K562 (cell line): ENCODE measurements at regions not wholly inside any gene's neighbourhood (a gene's known extent, or its start where the extent isn't known, plus 50 kb on each side); places are given as distances from the start of the nearest gene placed in this dataset.

Source experiments
- ATAC-seq: fragments of 200-7000 bp; cut with Tn5 transposase; 3 replicates; pipeline ENCODE4 v1.9.1; 2020; ENCODE audit warnings: moderate library complexity
- BruUV-seq: library from RNA; stranded (reverse); fragments of 400-500 nt; replicated peaks from 2 replicates; lab custom pipeline; 2021; lab: Mats Ljungman, UMichigan
- CTCF ChIA-PET: fragments of 300-600 bp; formaldehyde crosslinking; extraction: SDS; loops from one replicate; lab custom pipeline; 2021; ENCODE audit warnings: low intra/inter-chr PET ratio; lab: Yijun Ruan, JAX
- POLR2A ChIA-PET: fragments of 300-600, 350-650 bp; sonication (Branson Sonifier 250); formaldehyde crosslinking; extraction: SDS; loops from one replicate; lab custom pipeline; 2021; ENCODE audit warnings: antibody characterized with exemption, inconsistent platforms; lab: Yijun Ruan, JAX
- DNase-seq, 4 experiments: peaks; one replicate each; pipeline versions ENCODE4 v3.0.0 to v3.0.0-alpha.2; 2011 to 2018; ENCODE audit warnings: low spot score in 3 of 4, mixed read lengths in 3 of 4; ENCODE audit errors: extremely low read depth in 1 of 4
- FAIRE-seq: peaks from 2 replicates; lab custom pipeline; 2011; peaks lifted over from hg19 to GRCh38; lab: Jason Lieb, UNC
- H2AFZ ChIP-seq: 2 replicates; pipeline ENCODE4 v1.6.0; 2011; ENCODE audit warnings: low read depth, low read length, control low read depth, inconsistent platforms
- H3K27ac ChIP-seq: fragments of 200-600 bp; 3 replicates; pipeline ENCODE4 v1.8.0; 2011; ENCODE audit warnings: low read depth, mild to moderate bottlenecking, control low read depth, inconsistent platforms, low read length, moderate library complexity, mixed read lengths; ENCODE audit errors: extremely low read depth
- H3K27me3 ChIP-seq, 2 experiments: fragments of 300-600 bp in 1 of 2; 2 replicates in 1 of 2; 3 replicates in 1 of 2; pipeline versions ENCODE4 v1.6.0 to v1.8.0; 2011; ENCODE audit warnings: inconsistent platforms in 2 of 2, low read length in 2 of 2, mild to moderate bottlenecking in 1 of 2, mixed read lengths in 1 of 2, moderate library complexity in 1 of 2; ENCODE audit not compliant: control insufficient read depth in 2 of 2, insufficient read depth in 2 of 2
- H3K36me3 ChIP-seq: fragments of 300-600 bp; 3 replicates; pipeline ENCODE4 v1.8.0; 2011; ENCODE audit warnings: mild to moderate bottlenecking, low read length, inconsistent platforms; ENCODE audit not compliant: control insufficient read depth, insufficient read depth
- H3K4me1 ChIP-seq, 2 experiments: fragments of 200-600 bp in 1 of 2; replicated peaks in 1 of 2; 2 replicates in 1 of 2; 3 replicates in 1 of 2; pipeline versions ENCODE4 v1.5.1 to v1.8.0; 2011; ENCODE audit warnings: inconsistent platforms in 2 of 2, low read length in 2 of 2, mild to moderate bottlenecking in 1 of 2, mixed read lengths in 1 of 2, moderate library complexity in 1 of 2; ENCODE audit not compliant: control insufficient read depth in 2 of 2, insufficient read depth in 2 of 2
- H3K4me2 ChIP-seq: 2 replicates; pipeline ENCODE4 v1.6.1; 2011; ENCODE audit warnings: low read length, control low read depth, inconsistent platforms, mixed read lengths; ENCODE audit not compliant: insufficient read depth
- H3K4me3 ChIP-seq: fragments of 200-600 bp; sonication (generic), shearing (Covaris generic); 2 replicates; pipeline ENCODE4 v1.5.1; 2016; ENCODE audit warnings: control low read depth, inconsistent platforms
- H3K79me2 ChIP-seq: fragments of 200-600 bp; 3 replicates; pipeline ENCODE4 v1.8.0; 2011; ENCODE audit warnings: low read length, inconsistent platforms; ENCODE audit not compliant: control insufficient read depth, insufficient read depth
- H3K9ac ChIP-seq, 2 experiments: 2 replicates each; pipeline versions ENCODE4 v1.6.0 to v1.6.1; 2011; ENCODE audit warnings: low read depth in 2 of 2, low read length in 2 of 2, control low read depth in 1 of 2, inconsistent platforms in 1 of 2, mild to moderate bottlenecking in 1 of 2, mixed read lengths in 1 of 2; ENCODE audit not compliant: insufficient read depth in 1 of 2
- H3K9me1 ChIP-seq: one replicate; pipeline ENCODE4 v1.6.0; 2011; ENCODE audit warnings: inconsistent platforms, mild to moderate bottlenecking, low read length, moderate library complexity; ENCODE audit not compliant: control insufficient read depth, insufficient read depth
- H3K9me3 ChIP-seq: replicated peaks from 2 replicates; pipeline ENCODE4 v1.5.1; 2011; ENCODE audit warnings: low read depth, low read length, inconsistent platforms; ENCODE audit not compliant: control insufficient read depth, insufficient read depth
- H4K20me1 ChIP-seq: replicated peaks from 2 replicates; pipeline ENCODE4 v1.6.1; 2011; ENCODE audit warnings: low read length, inconsistent platforms, mixed read lengths; ENCODE audit not compliant: control insufficient read depth, insufficient read depth
- BRCA1 ChIP-seq, 2 experiments: fragments of 450-650 bp in 1 of 2; sonication (generic) in 1 of 2; formaldehyde crosslinking in 1 of 2; IDR thresholded peaks; 2 replicates each; pipeline versions ENCODE4 v1.5.0 to v1.6.1; 2017 to 2020; ENCODE audit warnings: mild to moderate bottlenecking in 1 of 2, missing genetic modification reagents in 1 of 2
- CREB5 ChIP-seq: fragments of 250-450 bp; sonication (Bioruptor Pico); IDR thresholded peaks from 2 replicates; pipeline ENCODE4 v1.5.0; 2020; ENCODE audit warnings: mild to moderate bottlenecking
- MAFG ChIP-seq: fragments of 450-650 bp; conservative IDR thresholded peaks from 2 replicates; pipeline ENCODE4 v1.6.1; 2016; ENCODE audit warnings: missing genetic modification characterization, missing compliant biosample characterization
- POLR3A ChIP-seq: IDR thresholded peaks from 2 replicates; pipeline ENCODE4 v1.6.1; 2011; ENCODE audit warnings: borderline replicate concordance, mild to moderate bottlenecking, moderate library complexity; ENCODE audit not compliant: insufficient read length, insufficient read depth; ENCODE audit errors: extremely low read depth
- SMARCA4 ChIP-seq: fragments of 450-650 bp; IDR thresholded peaks from 2 replicates; pipeline ENCODE4 v1.6.1; 2016
- TARDBP ChIP-seq: fragments of 450-650 bp; IDR thresholded peaks from 2 replicates; pipeline ENCODE4 v1.6.1; 2016
- XRCC4 ChIP-seq: IDR thresholded peaks from one replicate; pipeline ENCODE4 v1.6.1; 2011; ENCODE audit not compliant: insufficient read depth, insufficient read length; ENCODE audit errors: extremely low read depth
- ZC3H8 ChIP-seq: fragments of 450-650 bp; IDR thresholded peaks from 2 replicates; pipeline ENCODE4 v1.6.1; 2017
- ZNF143 ChIP-seq: sonication (generic); formaldehyde crosslinking; IDR thresholded peaks from 2 replicates; pipeline ENCODE4 v1.9.0; 2022; ENCODE audit warnings: mild to moderate bottlenecking, missing genetic modification reagents
- ZNF184 ChIP-seq: sonication (generic); formaldehyde crosslinking; IDR thresholded peaks from 2 replicates; pipeline ENCODE4 v1.5.0; 2020; ENCODE audit warnings: missing genetic modification reagents
- ZNF274 ChIP-seq: IDR thresholded peaks from 2 replicates; pipeline ENCODE4 v1.6.1; 2011; ENCODE audit warnings: low read depth, mild to moderate bottlenecking, low read length, moderate library complexity, borderline replicate concordance
- ZNF444 ChIP-seq: fragments of 250-450 bp; sonication (Bioruptor Pico); IDR thresholded peaks from 2 replicates; pipeline ENCODE4 v1.4.0; 2020; ENCODE audit warnings: mild to moderate bottlenecking, moderate library complexity
- ZNF586 ChIP-seq: fragments of 450-650 bp; formaldehyde crosslinking; conservative IDR thresholded peaks from 2 replicates; pipeline ENCODE4 v1.4.0; 2020; ENCODE audit warnings: mild to moderate bottlenecking, moderate library complexity
- ZNF695 ChIP-seq: fragments of 450-650 bp; formaldehyde crosslinking; IDR thresholded peaks from 2 replicates; pipeline ENCODE4 v1.4.0; 2020; ENCODE audit warnings: mild to moderate bottlenecking, moderate library complexity
- WGBS: fragments of 100-300 bp; shearing (Covaris generic); methylation state at CpG from one replicate; pipeline ENCODE4 v1.1.6; 2016; ENCODE audit warnings: low coverage, mixed read lengths; ENCODE audit not compliant: insufficient coverage; ENCODE audit errors: missing lambda C conversion rate; 5-methylcytosine and 5-hydroxymethylcytosine counted together
- in situ Hi-C: fragments of 300-500 bp; cut with MboI; formaldehyde crosslinking; loops from 4 replicates; pipeline ENCODE4 v1.15.0; 2018; ENCODE audit warnings: inconsistent platforms, mixed read lengths
- intact Hi-C: fragments of 100-400 bp; cut with micrococcal nuclease; formaldehyde crosslinking; loops from 2 replicates; pipeline ENCODE4 v1.14.2; 2022
- TF ChIP-seq, protein P1 (sequence below), 2 experiments: fragments of 450-650 bp in 1 of 2; sonication (generic) in 1 of 2; formaldehyde crosslinking; conservative IDR thresholded peaks; 2 replicates each; pipeline versions ENCODE4 v1.4.0 to v1.8.1; 2020 to 2022; ENCODE audit warnings: mild to moderate bottlenecking in 1 of 2, missing genetic modification reagents in 1 of 2
- TF ChIP-seq, protein P2 (sequence below): conservative IDR thresholded peaks from 2 replicates; pipeline ENCODE4 v1.6.1; 2011; ENCODE audit warnings: low read depth, mild to moderate bottlenecking, low read length; ENCODE audit not compliant: control insufficient read depth
- TF ChIP-seq, protein P3 (sequence below): fragments of 250-450 bp; sonication (Bioruptor Pico); IDR thresholded peaks from 2 replicates; pipeline ENCODE4 v1.8.0; 2021; ENCODE audit warnings: borderline replicate concordance, mild to moderate bottlenecking, moderate library complexity; ENCODE audit not compliant: poor library complexity, severe bottlenecking

DNA sequence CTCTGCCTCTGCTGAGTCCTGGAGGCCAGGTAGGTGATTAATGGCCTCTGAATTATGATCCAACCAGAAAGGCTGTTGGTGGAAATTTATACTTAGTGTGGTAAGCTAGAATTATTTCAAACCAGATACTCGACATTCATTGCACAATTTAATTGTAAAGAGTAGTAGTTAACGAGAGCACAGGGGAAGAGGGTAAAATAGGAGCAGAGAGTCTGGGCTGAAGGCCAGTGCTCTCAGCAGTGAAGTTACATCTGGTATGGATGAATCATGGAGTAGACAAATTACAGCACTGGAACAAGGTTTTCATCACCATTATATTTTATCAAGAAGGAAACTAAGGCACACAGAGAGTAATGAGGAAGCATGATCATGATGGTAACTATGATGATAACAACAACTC, 92.5 kb downstream of the TLR4 start (continued):
- no peak for TF ChIP-seq CREB5 (CRISPR knock-in tag)
- no peak for TF ChIP-seq XRCC4
- no peak for TF ChIP-seq ZNF586
- TF ChIP-seq, protein P1, sequence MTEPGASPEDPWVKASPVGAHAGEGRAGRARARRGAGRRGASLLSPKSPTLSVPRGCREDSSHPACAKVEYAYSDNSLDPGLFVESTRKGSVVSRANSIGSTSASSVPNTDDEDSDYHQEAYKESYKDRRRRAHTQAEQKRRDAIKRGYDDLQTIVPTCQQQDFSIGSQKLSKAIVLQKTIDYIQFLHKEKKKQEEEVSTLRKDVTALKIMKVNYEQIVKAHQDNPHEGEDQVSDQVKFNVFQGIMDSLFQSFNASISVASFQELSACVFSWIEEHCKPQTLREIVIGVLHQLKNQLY (CRISPR knock-in tag; conservative IDR thresholded peaks at IDR 0.05) = no peak
- no peak for TF ChIP-seq SMARCA4
- TF ChIP-seq, protein P2, sequence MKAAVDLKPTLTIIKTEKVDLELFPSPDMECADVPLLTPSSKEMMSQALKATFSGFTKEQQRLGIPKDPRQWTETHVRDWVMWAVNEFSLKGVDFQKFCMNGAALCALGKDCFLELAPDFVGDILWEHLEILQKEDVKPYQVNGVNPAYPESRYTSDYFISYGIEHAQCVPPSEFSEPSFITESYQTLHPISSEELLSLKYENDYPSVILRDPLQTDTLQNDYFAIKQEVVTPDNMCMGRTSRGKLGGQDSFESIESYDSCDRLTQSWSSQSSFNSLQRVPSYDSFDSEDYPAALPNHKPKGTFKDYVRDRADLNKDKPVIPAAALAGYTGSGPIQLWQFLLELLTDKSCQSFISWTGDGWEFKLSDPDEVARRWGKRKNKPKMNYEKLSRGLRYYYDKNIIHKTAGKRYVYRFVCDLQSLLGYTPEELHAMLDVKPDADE = no peak
- TF ChIP-seq ZNF274 = no peak

- ATAC-seq = no peak
- intact Hi-C loops = no loop called here
- H3K27ac ChIP-seq = no peak overlapping the region
- no peaks in the 10 kb centered on the region for H3K4me1 ChIP-seq
- in situ Hi-C loops = no loop called here
- no peak overlapping the region for H3K9ac ChIP-seq
- H3K9me1 ChIP-seq = no peaks in the 10 kb centered on the region
- H4K20me1 ChIP-seq = no peaks in the 10 kb centered on the region
- TF ChIP-seq ZC3H8 (no peak), POLR3A (no peak), ZNF143 (CRISPR knock-in tag) (no peak), ZNF444 (CRISPR knock-in tag) (no peak), ZNF184 (CRISPR knock-in tag) (no peak), MAFG (no peak), BRCA1 (IDR thresholded peaks at IDR 0.05) (no peak), BRCA1 (CRISPR knock-in tag; IDR thresholded peaks at IDR 0.05) (no peak), TARDBP (no peak), ZNF695 (CRISPR knock-in tag) (no peak)
- TF ChIP-seq, protein P3, sequence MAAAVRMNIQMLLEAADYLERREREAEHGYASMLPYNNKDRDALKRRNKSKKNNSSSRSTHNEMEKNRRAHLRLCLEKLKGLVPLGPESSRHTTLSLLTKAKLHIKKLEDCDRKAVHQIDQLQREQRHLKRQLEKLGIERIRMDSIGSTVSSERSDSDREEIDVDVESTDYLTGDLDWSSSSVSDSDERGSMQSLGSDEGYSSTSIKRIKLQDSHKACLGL (CRISPR knock-in tag) = no peak
- TF ChIP-seq, all 486 proteins: peak for 0
- WGBS = 0% methylated on average over 1 of the region's 2 CpGs
- CTCF ChIA-PET = no interaction called here
- no peak for FAIRE-seq
- no TSS peak for BruUV-seq
- H3K4me3 ChIP-seq = no peak overlapping the region
- no peaks in the 10 kb centered on the region for H3K36me3 ChIP-seq
- H3K79me2 ChIP-seq = no peaks in the 10 kb centered on the region
- no peak overlapping the region for H2AFZ ChIP-seq
- no peak for DNase-seq
- H3K4me2 ChIP-seq = no peak overlapping the region
- POLR2A ChIA-PET = no interaction called here
- H3K9me3 ChIP-seq = no peaks in the 10 kb centered on the region
- no peaks in the 10 kb centered on the region for H3K27me3 ChIP-seq
These were observed 96.2 kb downstream of the TLR4 start for GRCh38 chr9:117800389-117800788.
